HG02798 (cell line): ENCODE measurements at regions not wholly inside any gene's neighbourhood (a gene's known extent, or its start where the extent isn't known, plus 50 kb on each side); places are given as distances from the start of the nearest gene placed in this dataset.
"Not testable (repeated sequence)": the region's sequence is repeated elsewhere in the genome, so short reads cannot be mapped to it uniquely, and the experiment has no call there.

Experiments
- ATAC-seq: cut with Tn5 transposase; IDR thresholded peaks from one replicate; pipeline ENCODE4 v1.9.1; 2021; ENCODE audit warnings: mild to moderate bottlenecking; ENCODE audit not compliant: unreplicated experiment, poor library complexity

GRCh38 chr18:66937546-66937945, 333.7 kb upstream of the CDH19 start:
- no peak for ATAC-seq

- ATAC-seq, result no peak
Measured at GRCh38 chr18:66931010-66931409, 327.1 kb upstream of the CDH19 start.

DNA sequence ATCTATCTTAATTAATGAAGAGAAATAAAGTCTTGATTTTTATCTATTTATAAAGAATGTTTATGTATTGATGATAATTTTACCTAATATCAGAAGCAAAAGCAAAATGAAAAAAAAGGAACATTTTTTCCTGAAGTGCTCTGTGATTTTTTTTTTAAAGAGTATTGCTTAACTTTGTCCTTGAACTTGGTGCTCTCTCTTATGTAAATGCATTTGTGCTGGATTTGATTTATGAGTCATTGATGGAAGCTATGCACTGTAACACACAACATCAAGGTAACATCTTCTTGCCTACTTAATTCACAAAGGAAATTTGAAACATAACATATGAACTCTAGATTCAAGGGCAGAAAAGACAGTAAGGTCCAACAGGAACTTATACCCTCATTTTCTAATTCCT, 312.9 kb upstream of the CDH19 start:
- ATAC-seq, result no peak

- no peak for ATAC-seq
Measured at GRCh38 chr18:66900837-66901236, 296.9 kb upstream of the CDH19 start.

DNA sequence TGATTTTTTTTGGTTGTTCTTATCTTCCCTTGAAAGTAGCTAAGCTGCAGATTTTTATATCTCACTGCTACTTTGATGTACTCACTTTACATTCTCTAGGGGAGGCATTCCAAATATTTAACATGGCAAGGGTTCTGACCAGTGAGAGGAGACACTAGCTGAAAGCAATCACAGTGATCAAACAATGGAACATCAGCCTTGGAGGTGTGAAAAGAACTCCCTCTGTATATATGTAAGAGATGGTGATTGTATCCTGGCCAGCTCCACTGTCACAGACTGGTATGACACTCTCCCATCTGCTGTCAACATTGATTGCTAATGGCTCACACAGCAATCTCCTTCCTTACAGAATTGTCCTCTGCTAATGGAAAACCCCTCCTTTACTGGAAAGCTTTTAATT, 291.7 kb upstream of the CDH19 start:
- ATAC-seq, result no peak

- no peak for ATAC-seq
Measured at GRCh38 chr18:66894851-66895250, 291.0 kb upstream of the CDH19 start.

DNA sequence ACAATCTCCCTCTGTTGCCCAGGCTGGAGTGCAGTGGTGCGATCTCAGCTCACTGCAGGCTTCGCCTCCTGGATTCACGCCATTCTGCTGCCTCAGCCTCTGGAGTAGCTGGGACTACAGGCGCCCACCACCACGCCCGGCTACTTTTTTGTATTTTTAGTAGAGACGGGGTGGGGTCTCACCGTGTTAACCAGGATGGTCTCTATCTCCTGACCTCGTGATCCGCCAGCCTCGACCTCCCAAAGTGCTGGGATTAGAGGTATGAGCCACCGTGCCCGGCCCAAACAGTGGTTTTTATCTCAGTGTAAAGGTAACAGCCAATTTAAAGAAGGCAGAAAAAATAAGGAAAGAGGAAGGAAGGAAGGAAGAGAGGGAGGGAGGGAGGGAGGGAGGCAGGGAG, 288.5 kb upstream of the CDH19 start:
- ATAC-seq, result not testable (repeated sequence)

DNA sequence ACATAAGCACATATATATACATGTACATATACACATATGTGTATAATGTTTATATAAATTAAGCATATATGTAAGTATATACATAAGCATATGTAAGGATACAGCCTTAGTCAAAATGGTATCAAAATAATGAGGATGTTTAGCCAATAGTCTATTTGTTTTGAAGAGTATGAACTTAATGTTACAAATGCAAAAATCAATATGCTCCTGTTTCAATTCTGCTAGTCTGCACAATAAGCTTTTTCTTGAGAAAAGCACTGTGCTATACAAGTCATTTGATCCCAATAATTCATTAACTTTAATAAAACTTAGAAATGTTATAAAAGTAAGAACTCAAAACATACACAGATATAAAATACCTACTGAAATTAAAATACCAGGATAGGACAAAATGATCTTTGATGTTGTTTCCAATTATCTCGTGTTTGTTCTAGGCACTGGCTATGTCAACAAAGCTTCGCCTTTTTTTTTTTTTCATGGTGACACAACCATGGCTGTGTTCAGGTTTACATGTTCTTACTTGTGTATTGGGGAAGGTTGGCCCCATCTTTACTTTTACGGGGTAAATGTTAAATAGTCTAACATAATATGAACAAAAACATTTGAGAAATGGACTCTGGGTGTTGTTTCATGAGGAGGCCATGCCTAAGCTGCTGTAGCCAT, 271.1 kb upstream of the CDH19 start:
- no peak for ATAC-seq

- ATAC-seq, result no peak
Measured at GRCh38 chr18:66874375-66874774, 270.5 kb upstream of the CDH19 start.

DNA sequence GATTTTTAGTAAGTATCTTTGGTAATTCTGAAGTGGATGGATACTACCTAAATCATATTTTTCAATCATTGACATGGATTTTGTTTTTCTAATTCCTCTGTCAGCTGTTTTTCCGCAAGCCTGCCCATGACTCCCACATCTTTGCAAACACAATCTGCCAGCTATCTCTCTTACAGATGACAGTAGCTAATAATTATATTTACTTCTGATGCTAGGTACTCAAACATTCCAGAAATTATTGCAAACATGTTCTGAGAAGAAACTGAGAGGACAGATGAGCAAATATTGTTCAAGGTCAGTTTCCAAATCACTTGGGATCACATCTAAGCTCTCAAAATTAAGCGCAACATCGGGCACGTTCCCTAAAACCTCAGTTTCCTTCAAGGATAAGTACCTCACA, 270.0 kb upstream of the CDH19 start:
- no peak for ATAC-seq

DNA sequence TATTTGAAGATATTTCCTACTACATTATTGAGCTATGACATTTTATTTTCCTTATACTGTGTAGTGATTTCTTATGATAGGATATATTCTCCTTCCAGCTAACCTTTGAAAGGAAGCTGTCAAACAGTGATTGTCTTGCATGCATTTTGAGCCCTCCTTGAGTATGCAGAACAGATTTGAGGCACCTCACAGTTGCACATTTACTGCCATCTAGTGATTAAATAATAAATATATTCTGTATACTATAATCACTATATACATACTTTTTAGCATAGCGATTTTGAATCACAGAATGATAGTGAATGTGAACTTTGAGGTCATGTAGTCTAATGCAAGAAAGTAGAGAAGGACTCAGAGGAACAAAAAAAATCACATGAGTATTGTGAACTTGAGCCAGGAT, 268.4 kb upstream of the CDH19 start:
- ATAC-seq, result no peak

GRCh38 chr18:66867653-66868052, 263.8 kb upstream of the CDH19 start:
- no peak for ATAC-seq

- not testable (repeated sequence) for ATAC-seq
Measured at GRCh38 chr18:66866427-66866940, 262.6 kb upstream of the CDH19 start.

GRCh38 chr18:66838340-66838987, 234.6 kb upstream of the CDH19 start:
- ATAC-seq, result no peak

- no peak for ATAC-seq
Measured at GRCh38 chr18:66833646-66834045, 229.8 kb upstream of the CDH19 start.

- no peak for ATAC-seq
Measured at GRCh38 chr18:66826211-66826610, 222.3 kb upstream of the CDH19 start.

DNA sequence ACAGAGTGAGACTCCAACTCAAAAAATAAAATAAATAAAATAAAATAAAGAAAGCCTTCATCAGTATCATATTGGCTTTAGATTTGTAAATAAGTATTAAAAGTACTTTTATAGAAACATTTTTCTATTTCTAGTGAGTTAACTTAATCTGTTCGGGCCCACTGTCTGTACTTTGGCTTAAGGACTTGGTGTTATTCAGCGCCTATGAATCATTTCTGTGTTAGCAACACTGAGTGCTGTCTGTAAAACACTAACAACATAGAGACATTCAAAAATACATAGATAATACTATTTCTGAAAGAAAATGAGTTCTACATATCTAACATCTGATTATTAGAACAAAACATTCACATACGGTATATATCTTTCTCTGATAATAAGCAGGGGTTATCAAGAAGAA, 221.5 kb upstream of the CDH19 start:
- ATAC-seq, result no peak

DNA sequence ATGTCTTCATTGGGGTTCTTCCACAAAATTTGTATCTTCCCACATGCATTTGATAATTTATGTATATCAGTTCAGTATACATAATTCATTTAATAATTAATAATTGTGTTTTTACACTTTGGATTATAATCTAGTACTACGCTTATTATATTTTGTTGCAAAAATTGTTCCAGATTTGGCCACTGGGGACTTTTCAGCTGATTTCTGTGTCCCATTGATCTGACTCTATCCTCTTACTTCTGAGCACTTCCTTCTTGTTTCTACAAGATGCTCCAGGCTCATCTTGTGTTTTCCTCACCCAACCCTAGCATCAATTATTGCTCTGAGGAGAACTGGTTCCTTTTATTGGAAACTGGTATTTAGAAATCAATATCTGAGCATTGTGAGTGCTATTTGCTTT, 215.3 kb upstream of the CDH19 start:
- no peak for ATAC-seq

GRCh38 chr18:66813138-66813537, 209.2 kb upstream of the CDH19 start:
- ATAC-seq, result no peak

GRCh38 chr18:66795051-66795450, 191.2 kb upstream of the CDH19 start:
- no peak for ATAC-seq

DNA sequence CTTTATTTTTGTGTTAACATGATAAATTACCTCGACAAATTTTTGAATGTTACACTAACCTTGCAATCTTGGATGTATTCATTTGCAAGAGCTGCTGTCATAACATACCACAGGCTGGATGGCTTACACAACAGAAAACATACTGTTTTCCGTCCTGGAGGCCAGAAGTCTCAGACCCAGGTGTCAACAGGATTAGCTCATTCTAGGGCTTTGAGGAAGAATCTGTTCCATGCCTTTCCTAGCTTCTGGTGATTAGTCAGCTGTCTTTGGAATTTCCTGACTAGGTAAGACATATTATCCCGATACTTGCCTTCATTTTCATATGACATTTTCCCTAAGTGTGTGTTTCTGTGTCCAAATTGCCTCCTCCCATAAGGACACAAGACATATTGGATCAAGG, 188.6 kb upstream of the CDH19 start:
- ATAC-seq, result no peak

DNA sequence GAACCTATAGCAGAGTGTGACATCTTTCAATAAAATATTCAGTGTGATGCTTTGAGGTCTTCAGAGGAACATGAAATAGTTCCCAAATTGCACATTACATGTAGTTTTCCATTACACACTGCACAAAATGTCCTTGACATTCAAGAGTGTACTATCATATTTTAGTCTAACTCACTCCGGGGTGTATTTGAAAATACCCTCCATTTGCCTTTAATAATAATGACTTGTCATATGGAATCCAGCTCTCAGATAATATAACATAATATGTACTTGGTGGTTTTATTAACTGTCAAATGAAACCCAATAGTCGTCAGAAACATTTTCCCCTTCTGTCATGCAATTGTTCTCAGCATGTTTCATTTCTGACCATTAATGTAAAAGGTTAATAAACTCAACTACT, 176.7 kb upstream of the CDH19 start:
- ATAC-seq, result no peak
